ENCODE measurements at regions not wholly inside any gene's neighbourhood (a gene's known extent, or its start where the extent isn't known, plus 50 kb on each side); places are given as distances from the start of the nearest gene placed in this dataset.
A peak's percentile ranks its signal among the peaks of the same experiment; 100 is the strongest.
"Not testable (repeated sequence)": the region's sequence is repeated elsewhere in the genome, so short reads cannot be mapped to it uniquely, and the experiment has no call there.

GRCh38 chr9:85792057-85792456 lies 50.3 kb upstream of the AGTPBP1 start:
- not testable (repeated sequence) for H3K4me3 ChIP-seq (ENCODE audit: low read length)

- H3K4me3 ChIP-seq (ENCODE audit: low read length), result not testable (repeated sequence)
Measured at GRCh38 chr9:85802978-85803695, 61.4 kb upstream of the AGTPBP1 start.

- H3K4me3 ChIP-seq (ENCODE audit: low read length), result peak overlapping the region; percentile 48; the same call in 1 of the 2 replicates
Measured at GRCh38 chr9:85804847-85805133, 63.0 kb upstream of the AGTPBP1 start.

- peak overlapping the region; percentile 87 for H3K4me3 ChIP-seq (ENCODE audit: low read length)
Measured at GRCh38 chr9:85805134-85806005, 63.6 kb upstream of the AGTPBP1 start.

GRCh38 chr9:85808329-85808728 lies 66.6 kb upstream of the AGTPBP1 start:
- H3K4me3 ChIP-seq (ENCODE audit: low read length), result not testable (repeated sequence)

- not testable (repeated sequence) for H3K4me3 ChIP-seq (ENCODE audit: low read length)
Measured at GRCh38 chr9:85813388-85813787, 71.6 kb upstream of the AGTPBP1 start.

- not testable (repeated sequence) for H3K4me3 ChIP-seq (ENCODE audit: low read length)
Measured at GRCh38 chr9:85814800-85815199, 73.0 kb upstream of the AGTPBP1 start.

- H3K4me3 ChIP-seq (ENCODE audit: low read length), result not testable (repeated sequence)
Measured at GRCh38 chr9:85818971-85819370, 77.2 kb upstream of the AGTPBP1 start.

- H3K4me3 ChIP-seq (ENCODE audit: low read length), result not testable (repeated sequence)
Measured at GRCh38 chr9:85820598-85820997, 78.8 kb upstream of the AGTPBP1 start.

- H3K4me3 ChIP-seq (ENCODE audit: low read length), result not testable (repeated sequence)
Measured at GRCh38 chr9:85824949-85825348, 83.2 kb upstream of the AGTPBP1 start.

- H3K4me3 ChIP-seq (ENCODE audit: low read length), result not testable (repeated sequence)
Measured at GRCh38 chr9:85834591-85834990, 92.8 kb upstream of the AGTPBP1 start.

GRCh38 chr9:85843949-85844348 lies 97.0 kb upstream of the NAA35 start:
- H3K4me3 ChIP-seq (ENCODE audit: low read length), result not testable (repeated sequence)

GRCh38 chr9:85847782-85848181 lies 93.2 kb upstream of the NAA35 start:
- H3K4me3 ChIP-seq (ENCODE audit: low read length), result not testable (repeated sequence)

- no peak for TF ChIP-seq ZNF274 (IDR thresholded peaks at IDR 0.05; ENCODE audit: low read depth, low read length)
- no peak overlapping the region for H3K4me3 ChIP-seq (ENCODE audit: low read length)
Measured at GRCh38 chr9:85858056-85858750, 82.7 kb upstream of the NAA35 start.

- H3K4me3 ChIP-seq (ENCODE audit: low read length), result no peak overlapping the region
- no peak for TF ChIP-seq ZNF274 (IDR thresholded peaks at IDR 0.05; ENCODE audit: low read depth, low read length)
Measured at GRCh38 chr9:85859765-85860164, 81.2 kb upstream of the NAA35 start.

- not testable (repeated sequence) for H3K4me3 ChIP-seq (ENCODE audit: low read length)
Measured at GRCh38 chr9:85861882-85862281, 79.1 kb upstream of the NAA35 start.
